Fibroblast of skin of abdomen (primary cell): ENCODE measurements at regions not wholly inside any gene's neighbourhood (a gene's known extent, or its start where the extent isn't known, plus 50 kb on each side); places are given as distances from the start of the nearest gene placed in this dataset.
"Not testable (repeated sequence)": the region's sequence is repeated elsewhere in the genome, so short reads cannot be mapped to it uniquely, and the experiment has no call there.

Source experiments
- DNase-seq: peaks from one replicate; pipeline ENCODE4 v3.0.0-alpha.2; 2013

GRCh38 chr15:24848050-24848449 is 106.7 kb upstream of the SNRPN start:
- peak; percentile 65 for DNase-seq

- peak; percentile 69 for DNase-seq
These were observed 98.1 kb upstream of the SNRPN start for GRCh38 chr15:24856397-24857390.

GRCh38 chr15:24857763-24858162 is 97.0 kb upstream of the SNRPN start:
- no peak for DNase-seq

GRCh38 chr15:24858183-24858582 is 96.6 kb upstream of the SNRPN start:
- DNase-seq, result not testable (repeated sequence)

- DNase-seq, result peak; percentile 62
These were observed 95.8 kb upstream of the SNRPN start for GRCh38 chr15:24858737-24859601.

- DNase-seq, result no peak
These were observed 93.6 kb upstream of the SNRPN start for GRCh38 chr15:24861014-24861690.

GRCh38 chr15:24862726-24863521 is 91.9 kb upstream of the SNRPN start:
- DNase-seq, result peak; percentile 13

GRCh38 chr15:24865303-24865702 is 89.5 kb upstream of the SNRPN start:
- no peak for DNase-seq

- no peak for DNase-seq
These were observed 77.6 kb upstream of the SNRPN start for GRCh38 chr15:24877174-24877573.

- peak; percentile 53 for DNase-seq
These were observed 76.6 kb upstream of the SNRPN start for GRCh38 chr15:24878153-24878552.

GRCh38 chr15:24879492-24879891 is 75.3 kb upstream of the SNRPN start:
- DNase-seq, result no peak

GRCh38 chr15:24880663-24881062 is 74.1 kb upstream of the SNRPN start:
- no peak for DNase-seq

- DNase-seq, result no peak
These were observed 68.2 kb upstream of the SNRPN start for GRCh38 chr15:24886538-24886937.

GRCh38 chr15:24898715-24899272 is 56.0 kb upstream of the SNRPN start:
- DNase-seq, result no peak

GRCh38 chr15:24899367-24899766 is 55.4 kb upstream of the SNRPN start:
- DNase-seq, result no peak

GRCh38 chr15:24899795-24900194 is 55.0 kb upstream of the SNRPN start:
- DNase-seq, result no peak

GRCh38 chr15:24901409-24901808 is 53.4 kb upstream of the SNRPN start:
- no peak for DNase-seq
